Gastrocnemius medialis (tissue), 4 donors: ENCODE measurements at regions not wholly inside any gene's neighbourhood (a gene's known extent, or its start where the extent isn't known, plus 50 kb on each side); places are given as distances from the start of the nearest gene placed in this dataset.

Experiments used
- ATAC-seq, 2 donors: fragments of 150-250 bp; one replicate each; pipeline ENCODE4 v1.9.1; 2016
- DNase-seq, 2 donors: peaks; one replicate each; pipeline ENCODE4 v3.0.0-alpha.2; 2019
- H3K27ac ChIP-seq, 4 donors: fragments of 200-600 bp; sonication (generic); 1 replicate in 1 of 4; 2 replicates in 3 of 4; pipeline ENCODE4 v1.5.1; 2016 to 2018; ENCODE audit warnings: mild to moderate bottlenecking in 2 of 4, moderate library complexity in 1 of 4
- H3K27me3 ChIP-seq, 3 donors: fragments of 200-600 bp; sonication (generic) in 2 of 3; 1 replicate in 1 of 3; 2 replicates in 2 of 3; pipeline versions ENCODE4 v1.5.1 to v1.6.0; 2016 to 2019; ENCODE audit warnings: mild to moderate bottlenecking in 1 of 3, moderate library complexity in 1 of 3
- H3K36me3 ChIP-seq, 2 donors: fragments of 200-600 bp; sonication (generic) in 1 of 2; one replicate each; pipeline ENCODE4 v1.5.1; 2017 to 2018
- H3K4me1 ChIP-seq, 2 donors: fragments of 200-600 bp; sonication (generic) in 1 of 2; one replicate each; pipeline ENCODE4 v1.5.1; 2016 to 2017; ENCODE audit warnings: mild to moderate bottlenecking in 2 of 2
- H3K4me3 ChIP-seq, 4 donors: fragments of 200-600 bp; sonication (generic) in 3 of 4; 1 replicate in 1 of 4; 2 replicates in 3 of 4; pipeline ENCODE4 v1.5.1; 2016 to 2019; ENCODE audit warnings: mild to moderate bottlenecking in 2 of 4
- H3K9me3 ChIP-seq, 3 donors: fragments of 200-600 bp; sonication (generic) in 2 of 3; 1 replicate in 1 of 3; 2 replicates in 2 of 3; pipeline ENCODE4 v1.5.1; 2016 to 2019
- CTCF ChIP-seq, 5 experiments: fragments of 450-650 bp in 3 of 5; fragments of 200-600 bp in 2 of 5; sonication (generic) in 2 of 5; IDR thresholded peaks in 4 of 5; conservative IDR thresholded peaks in 1 of 5; 1 replicate in 4 of 5; 2 replicates in 1 of 5; pipeline ENCODE4 v1.5.1; 2016 to 2019; ENCODE audit warnings: antibody characterized with exemption in 5 of 5, mild to moderate bottlenecking in 3 of 5, moderate library complexity in 3 of 5
- POLR2A ChIP-seq, 2 donors: fragments of 450-650 bp; IDR thresholded peaks; one replicate each; pipeline ENCODE4 v1.6.1; 2017; ENCODE audit warnings: antibody characterized with exemption in 2 of 2, mild to moderate bottlenecking in 2 of 2, moderate library complexity in 2 of 2
- in situ Hi-C, 4 donors: fragments of 200-750 bp; cut with MboI; loops; one replicate each; pipeline versions ENCODE4 v1.15.0 to v1.8.0; 2017; ENCODE audit warnings: low sequenced_read_pairs in 4 of 4
- intact Hi-C: fragments of 100-400 bp; cut with DNase I; formaldehyde crosslinking; loops from one replicate; pipeline ENCODE4 v1.15.1; 2023; ENCODE audit warnings: low total_unique reads

- H3K27me3 ChIP-seq, result no peaks in the 10 kb centered on the region
- in situ Hi-C loops (no loop called here), intact Hi-C loops (no loop called here)
- ATAC-seq, result no peak
- H3K27ac ChIP-seq, result no peak overlapping the region
- H3K4me3 ChIP-seq, result no peak overlapping the region
- DNase-seq, result no peak
- H3K36me3 ChIP-seq, result no peaks in the 10 kb centered on the region
- H3K4me1 ChIP-seq, result no peaks in the 10 kb centered on the region
- no peaks in the 10 kb centered on the region for H3K9me3 ChIP-seq
- TF ChIP-seq POLR2A (IDR thresholded peaks at IDR 0.05), result no peak
- TF ChIP-seq CTCF (IDR thresholded peaks at IDR 0.05 in 4 of 5, conservative IDR thresholded peaks at IDR 0.05 in 1 of 5), result no peak
Measured at GRCh38 chr3:7793786-7794185, 707.8 kb upstream of the LMCD1 start.

GRCh38 chr3:7798276-7798675, 703.3 kb upstream of the LMCD1 start:
- no peaks in the 10 kb centered on the region for H3K9me3 ChIP-seq

GRCh38 chr3:7800006-7800780, 701.4 kb upstream of the LMCD1 start:
- in situ Hi-C loops, result no loop called here
- H3K27ac ChIP-seq, result no peak overlapping the region
- H3K27me3 ChIP-seq, result no peaks in the 10 kb centered on the region
- H3K9me3 ChIP-seq, result no peaks in the 10 kb centered on the region
- TF ChIP-seq POLR2A (IDR thresholded peaks at IDR 0.05) (no peak), CTCF (IDR thresholded peaks at IDR 0.05 in 4 of 5, conservative IDR thresholded peaks at IDR 0.05 in 1 of 5) (no peak)
- no peak overlapping the region for H3K4me3 ChIP-seq
- DNase-seq, result no peak
- no peaks in the 10 kb centered on the region for H3K36me3 ChIP-seq
- H3K4me1 ChIP-seq, result no peaks in the 10 kb centered on the region
- ATAC-seq, result no peak
- intact Hi-C loops, result no loop called here

More at GRCh38 chr3:7798276-7798675, 703.3 kb upstream of the LMCD1 start:
- Histone ChIP-seq H3K27me3 (no peaks in the 10 kb centered on the region), H3K36me3 (no peaks in the 10 kb centered on the region), H3K4me1 (no peaks in the 10 kb centered on the region), H3K4me3 (no peak overlapping the region), H3K27ac (no peak overlapping the region)
- no peak for ATAC-seq
- intact Hi-C loops (no loop called here), in situ Hi-C loops (no loop called here)
- no peak for TF ChIP-seq CTCF (IDR thresholded peaks at IDR 0.05 in 4 of 5, conservative IDR thresholded peaks at IDR 0.05 in 1 of 5)
- TF ChIP-seq POLR2A (IDR thresholded peaks at IDR 0.05), result no peak
- no peak for DNase-seq

- DNase-seq (no peak), ATAC-seq (no peak)
- Histone ChIP-seq H3K4me1 (no peaks in the 10 kb centered on the region), H3K36me3 (no peaks in the 10 kb centered on the region), H3K4me3 (no peak overlapping the region), H3K27ac (no peak overlapping the region), H3K27me3 (no peaks in the 10 kb centered on the region), H3K9me3 (no peaks in the 10 kb centered on the region)
- intact Hi-C loops, result no loop called here
- in situ Hi-C loops, result no loop called here
- TF ChIP-seq POLR2A (IDR thresholded peaks at IDR 0.05) (no peak), CTCF (IDR thresholded peaks at IDR 0.05 in 4 of 5, conservative IDR thresholded peaks at IDR 0.05 in 1 of 5) (no peak)
Measured at GRCh38 chr3:7812490-7812889, 689.1 kb upstream of the LMCD1 start.

GRCh38 chr3:7813365-7813764, 688.3 kb upstream of the LMCD1 start:
- H3K4me1 ChIP-seq, result no peaks in the 10 kb centered on the region
- no peak for TF ChIP-seq CTCF (IDR thresholded peaks at IDR 0.05 in 4 of 5, conservative IDR thresholded peaks at IDR 0.05 in 1 of 5)
- TF ChIP-seq POLR2A (IDR thresholded peaks at IDR 0.05), result no peak
- intact Hi-C loops, result no loop called here
- DNase-seq, result no peak
- H3K36me3 ChIP-seq, result no peaks in the 10 kb centered on the region
- H3K9me3 ChIP-seq, result no peaks in the 10 kb centered on the region
- H3K4me3 ChIP-seq, result no peak overlapping the region
- no peak overlapping the region for H3K27ac ChIP-seq
- in situ Hi-C loops, result no loop called here
- no peak for ATAC-seq
- H3K27me3 ChIP-seq, result no peaks in the 10 kb centered on the region
